Adipocyte (in vitro differentiated cells): ENCODE measurements at regions not wholly inside any gene's neighbourhood (a gene's known extent, or its start where the extent isn't known, plus 50 kb on each side); places are given as distances from the start of the nearest gene placed in this dataset.

ENCODE experiments used
- DNase-seq: peaks from one replicate; pipeline ENCODE4 v3.0.0-alpha.2; 2015; ENCODE audit warnings: low read depth
- H3K27me3 ChIP-seq: replicated peaks from 2 replicates; pipeline ENCODE4 v1.7.0; 2013; ENCODE audit warnings: mild to moderate bottlenecking, low read length, moderate library complexity; ENCODE audit not compliant: control insufficient read depth, insufficient read depth
- H3K36me3 ChIP-seq: 2 replicates; pipeline ENCODE4 v1.7.0; 2013; ENCODE audit warnings: low read length, mild to moderate bottlenecking, moderate library complexity; ENCODE audit not compliant: control insufficient read depth, insufficient read depth, severe bottlenecking
- H3K4me1 ChIP-seq: 2 replicates; pipeline ENCODE4 v1.7.0; 2013; ENCODE audit warnings: mild to moderate bottlenecking, low read length, moderate library complexity; ENCODE audit not compliant: control insufficient read depth, insufficient read depth
- H3K4me3 ChIP-seq: 2 replicates; pipeline ENCODE4 v1.7.0; 2013; ENCODE audit warnings: mild to moderate bottlenecking, low read length, moderate library complexity
- H3K9ac ChIP-seq: 2 replicates; pipeline ENCODE4 v1.7.0; 2013; ENCODE audit warnings: mild to moderate bottlenecking, low read length, moderate library complexity
- H3K9me3 ChIP-seq: 2 replicates; pipeline ENCODE4 v1.7.0; 2013; ENCODE audit warnings: mild to moderate bottlenecking, low read length, moderate library complexity; ENCODE audit not compliant: control insufficient read depth

- Histone ChIP-seq H3K36me3 (no peaks in the 10 kb centered on the region), H3K27me3 (peaks cover 26% of the 10 kb centered on the region), H3K4me1 (no peaks in the 10 kb centered on the region), H3K9me3 (no peaks in the 10 kb centered on the region), H3K9ac (no peak overlapping the region), H3K4me3 (no peak overlapping the region)
- no peak for DNase-seq
Observed at GRCh38 chr16:50428742-50429141, 60.0 kb upstream of the BRD7 start.

- DNase-seq, result no peak
- Histone ChIP-seq H3K9ac (no peak overlapping the region), H3K9me3 (no peaks in the 10 kb centered on the region), H3K4me1 (no peaks in the 10 kb centered on the region), H3K27me3 (peaks cover 33% of the 10 kb centered on the region), H3K36me3 (no peaks in the 10 kb centered on the region), H3K4me3 (no peak overlapping the region)
Observed at GRCh38 chr16:50428116-50428515, 59.3 kb upstream of the BRD7 start.

GRCh38 chr16:50427107-50427506, 58.3 kb upstream of the BRD7 start:
- Histone ChIP-seq H3K9me3 (no peaks in the 10 kb centered on the region), H3K4me1 (no peaks in the 10 kb centered on the region), H3K4me3 (no peak overlapping the region), H3K27me3 (peaks cover 38% of the 10 kb centered on the region), H3K36me3 (no peaks in the 10 kb centered on the region), H3K9ac (no peak overlapping the region)
- DNase-seq, result no peak

GRCh38 chr16:50425648-50426047, 56.9 kb upstream of the BRD7 start:
- Histone ChIP-seq H3K4me1 (no peaks in the 10 kb centered on the region), H3K9ac (no peak overlapping the region), H3K9me3 (no peaks in the 10 kb centered on the region), H3K27me3 (peaks cover 31% of the 10 kb centered on the region), H3K36me3 (no peaks in the 10 kb centered on the region), H3K4me3 (no peak overlapping the region)
- DNase-seq, result no peak

GRCh38 chr16:50425044-50425443, 56.3 kb upstream of the BRD7 start:
- H3K36me3 ChIP-seq, result no peaks in the 10 kb centered on the region
- H3K27me3 ChIP-seq, result peaks cover 31% of the 10 kb centered on the region
- no peak overlapping the region for H3K9ac ChIP-seq
- peaks cover under 1% of the 10 kb centered on the region for H3K9me3 ChIP-seq
- H3K4me3 ChIP-seq, result no peak overlapping the region
- H3K4me1 ChIP-seq, result no peaks in the 10 kb centered on the region
- no peak for DNase-seq

DNA sequence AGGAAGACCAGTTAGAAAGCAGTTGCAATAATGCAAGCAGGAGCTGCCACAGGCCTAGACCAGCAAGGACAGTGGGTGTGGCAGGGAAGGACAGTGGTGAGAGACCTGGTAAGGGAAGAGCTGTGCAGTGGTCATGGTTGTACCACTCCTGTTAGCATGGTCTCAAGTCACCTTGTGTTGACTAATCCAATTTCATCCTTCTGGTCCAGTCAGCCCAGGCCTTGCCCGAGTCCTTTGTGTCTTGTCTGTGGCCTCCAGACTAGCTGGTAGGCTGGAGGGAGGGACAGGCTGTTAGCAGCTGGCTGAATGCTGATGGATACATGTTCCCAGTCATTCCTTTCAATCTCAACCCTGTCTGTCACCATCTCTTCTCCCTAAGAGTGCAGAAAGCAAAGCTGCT, 54.1 kb upstream of the BRD7 start:
- DNase-seq, result no peak
- Histone ChIP-seq H3K4me1 (no peaks in the 10 kb centered on the region), H3K4me3 (no peak overlapping the region), H3K36me3 (no peaks in the 10 kb centered on the region), H3K27me3 (peaks cover 31% of the 10 kb centered on the region), H3K9ac (no peak overlapping the region), H3K9me3 (peaks cover 17% of the 10 kb centered on the region)

DNA sequence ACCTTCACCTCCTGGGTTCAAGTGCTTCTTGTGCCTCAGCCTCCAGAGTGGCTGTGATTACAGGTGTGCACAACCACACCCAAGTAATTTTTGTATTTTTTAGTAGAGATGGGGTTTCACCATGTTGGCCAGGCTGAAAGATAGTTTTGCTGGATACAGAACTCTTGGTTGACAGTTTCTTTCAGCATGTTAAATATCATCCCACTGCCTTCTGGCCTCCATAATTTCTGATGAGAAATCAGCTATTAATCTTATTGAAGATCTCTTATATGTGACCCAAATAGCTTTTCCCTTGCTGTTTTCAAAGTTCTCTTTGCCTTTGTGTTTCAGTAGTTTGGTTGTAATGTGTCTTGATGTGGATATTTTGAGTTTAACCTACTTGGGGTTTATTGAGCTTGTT, 50.3 kb upstream of the BRD7 start:
- Histone ChIP-seq H3K9ac (no peak overlapping the region), H3K27me3 (peaks cover 15% of the 10 kb centered on the region), H3K4me3 (no peak overlapping the region), H3K36me3 (no peaks in the 10 kb centered on the region), H3K4me1 (no peaks in the 10 kb centered on the region), H3K9me3 (peaks cover 44% of the 10 kb centered on the region)
- no peak for DNase-seq
